ENCODE measurements at regions not wholly inside any gene's neighbourhood (a gene's known extent, or its start where the extent isn't known, plus 50 kb on each side); places are given as distances from the start of the nearest gene placed in this dataset.
A peak's percentile ranks its signal among the peaks of the same experiment; 100 is the strongest.

GRCh38 chr15:39059917-39060316, 495.3 kb upstream of the RASGRP1 start:
- no peaks in the 10 kb centered on the region for H3K36me3 ChIP-seq (ENCODE audit: control insufficient read depth, insufficient read depth, low read length)
- H3K27me3 ChIP-seq (replicated peaks; ENCODE audit: control insufficient read depth, insufficient read depth, low read length), result no peaks in the 10 kb centered on the region
- Mint-ChIP-seq H3K27me3 (ENCODE audit: insufficient read depth, unreplicated experiment) (no peaks in the 10 kb centered on the region), H3K9me3 (ENCODE audit: unreplicated experiment) (peaks cover 13% of the 10 kb centered on the region), H3K27ac (ENCODE audit: unreplicated experiment) (no peak overlapping the region), H3K4me1 (ENCODE audit: low read depth, unreplicated experiment) (peaks cover 24% of the 10 kb centered on the region), H3K4me3 (ENCODE audit: unreplicated experiment) (no peak overlapping the region), H3K36me3 (ENCODE audit: insufficient read depth, unreplicated experiment) (no peaks in the 10 kb centered on the region)
- POLR2A ChIA-PET, result no interaction called here
- no peak overlapping the region for H3K4me3 ChIP-seq (ENCODE audit: low read depth, low read length)
- CTCF ChIA-PET, result no interaction called here
- H3K9me3 ChIP-seq, result no peaks in the 10 kb centered on the region
- intact Hi-C loops (cut with micrococcal nuclease; ENCODE audit: unreplicated experiment), result no loop called here
- peaks cover 35% of the 10 kb centered on the region for H3K4me1 ChIP-seq
- BruUV-seq (replicated peaks), result no TSS peak
- DNase-seq, result no peak
- no peak for TF ChIP-seq CTCF (IDR thresholded peaks at IDR 0.05; ENCODE audit: insufficient read depth in 1 of 2, low read depth in 1 of 2, low read length in 1 of 2, severe bottlenecking in 1 of 2, unreplicated experiment in 1 of 2)

- intact Hi-C loops (cut with micrococcal nuclease; ENCODE audit: unreplicated experiment), result no loop called here
- TF ChIP-seq CTCF (IDR thresholded peaks at IDR 0.05; ENCODE audit: insufficient read depth in 1 of 2, low read depth in 1 of 2, low read length in 1 of 2, severe bottlenecking in 1 of 2, unreplicated experiment in 1 of 2), result no peak
- H3K27ac Mint-ChIP-seq (ENCODE audit: unreplicated experiment), result no peak overlapping the region
- CTCF ChIA-PET, result no interaction called here
- H3K9me3 Mint-ChIP-seq (ENCODE audit: unreplicated experiment), result peaks cover 13% of the 10 kb centered on the region
- peak; percentile 17 to 51 for DNase-seq
- BruUV-seq (replicated peaks), result no TSS peak
- no peaks in the 10 kb centered on the region for H3K27me3 ChIP-seq (replicated peaks; ENCODE audit: control insufficient read depth, insufficient read depth, low read length)
- no peaks in the 10 kb centered on the region for H3K36me3 Mint-ChIP-seq (ENCODE audit: insufficient read depth, unreplicated experiment)
- H3K27me3 Mint-ChIP-seq (ENCODE audit: insufficient read depth, unreplicated experiment), result no peaks in the 10 kb centered on the region
- POLR2A ChIA-PET, result no interaction called here
- H3K4me3 ChIP-seq (ENCODE audit: low read depth, low read length), result no peak overlapping the region
- H3K9me3 ChIP-seq, result no peaks in the 10 kb centered on the region
- H3K4me1 ChIP-seq, result peaks cover 23% of the 10 kb centered on the region
- no peaks in the 10 kb centered on the region for H3K36me3 ChIP-seq (ENCODE audit: control insufficient read depth, insufficient read depth, low read length)
- peaks cover 17% of the 10 kb centered on the region for H3K4me1 Mint-ChIP-seq (ENCODE audit: low read depth, unreplicated experiment)
- H3K4me3 Mint-ChIP-seq (ENCODE audit: unreplicated experiment), result no peak overlapping the region
These were observed 497.4 kb upstream of the RASGRP1 start for GRCh38 chr15:39061952-39062464.

GRCh38 chr15:39066677-39067076, 502.1 kb upstream of the RASGRP1 start:
- Mint-ChIP-seq H3K4me3 (ENCODE audit: unreplicated experiment) (no peak overlapping the region), H3K4me1 (ENCODE audit: low read depth, unreplicated experiment) (peaks cover 13% of the 10 kb centered on the region), H3K27me3 (ENCODE audit: insufficient read depth, unreplicated experiment) (no peaks in the 10 kb centered on the region), H3K36me3 (ENCODE audit: insufficient read depth, unreplicated experiment) (no peaks in the 10 kb centered on the region), H3K27ac (ENCODE audit: unreplicated experiment) (no peak overlapping the region), H3K9me3 (ENCODE audit: unreplicated experiment) (peaks cover 13% of the 10 kb centered on the region)
- intact Hi-C loops (cut with micrococcal nuclease; ENCODE audit: unreplicated experiment), result no loop called here
- DNase-seq, result no peak
- ChIA-PET POLR2A (no interaction called here), CTCF (no interaction called here)
- no TSS peak for BruUV-seq (replicated peaks)
- no peak overlapping the region for H3K4me3 ChIP-seq (ENCODE audit: low read depth, low read length)
- TF ChIP-seq CTCF (IDR thresholded peaks at IDR 0.05; ENCODE audit: insufficient read depth in 1 of 2, low read depth in 1 of 2, low read length in 1 of 2, severe bottlenecking in 1 of 2, unreplicated experiment in 1 of 2), result no peak
- H3K4me1 ChIP-seq, result peaks cover 18% of the 10 kb centered on the region
- H3K27me3 ChIP-seq (replicated peaks; ENCODE audit: control insufficient read depth, insufficient read depth, low read length), result no peaks in the 10 kb centered on the region
- H3K9me3 ChIP-seq, result no peaks in the 10 kb centered on the region
- no peaks in the 10 kb centered on the region for H3K36me3 ChIP-seq (ENCODE audit: control insufficient read depth, insufficient read depth, low read length)

Measured in Caco-2 (cell line).